Inferior parietal cortex (tissue), 1 donor: ENCODE measurements at regions not wholly inside any gene's neighbourhood (a gene's known extent, or its start where the extent isn't known, plus 50 kb on each side); places are given as distances from the start of the nearest gene placed in this dataset.

Experiments
- DNase-seq: peaks from one replicate; pipeline ENCODE4 v3.0.0-alpha.2; 2016; ENCODE audit errors: extremely low spot score

GRCh38 chr14:42421377-42422078 is 814.9 kb downstream of the LRFN5 start:
- DNase-seq: no peak

GRCh38 chr14:42420071-42420470 is 813.4 kb downstream of the LRFN5 start:
- no peak for DNase-seq

DNA sequence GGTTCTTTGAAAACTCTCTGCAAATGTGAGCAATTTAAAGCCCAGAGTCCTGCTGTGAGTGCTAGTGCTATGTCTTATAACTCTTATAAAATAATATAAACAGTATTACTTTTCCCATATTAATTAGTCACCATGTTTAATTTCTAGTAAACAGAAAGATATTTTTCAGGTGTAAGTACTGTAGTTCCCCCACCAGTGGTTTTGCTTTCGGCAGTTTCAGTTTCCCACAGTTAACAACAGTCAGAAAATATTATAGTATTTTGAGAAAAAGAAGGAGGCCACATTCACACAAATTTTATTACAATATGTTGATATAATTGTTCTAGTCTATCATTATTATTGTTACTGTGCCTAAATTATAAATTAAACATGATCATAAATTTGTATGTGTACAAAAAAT is 800.5 kb downstream of the LRFN5 start:
- no peak for DNase-seq

DNA sequence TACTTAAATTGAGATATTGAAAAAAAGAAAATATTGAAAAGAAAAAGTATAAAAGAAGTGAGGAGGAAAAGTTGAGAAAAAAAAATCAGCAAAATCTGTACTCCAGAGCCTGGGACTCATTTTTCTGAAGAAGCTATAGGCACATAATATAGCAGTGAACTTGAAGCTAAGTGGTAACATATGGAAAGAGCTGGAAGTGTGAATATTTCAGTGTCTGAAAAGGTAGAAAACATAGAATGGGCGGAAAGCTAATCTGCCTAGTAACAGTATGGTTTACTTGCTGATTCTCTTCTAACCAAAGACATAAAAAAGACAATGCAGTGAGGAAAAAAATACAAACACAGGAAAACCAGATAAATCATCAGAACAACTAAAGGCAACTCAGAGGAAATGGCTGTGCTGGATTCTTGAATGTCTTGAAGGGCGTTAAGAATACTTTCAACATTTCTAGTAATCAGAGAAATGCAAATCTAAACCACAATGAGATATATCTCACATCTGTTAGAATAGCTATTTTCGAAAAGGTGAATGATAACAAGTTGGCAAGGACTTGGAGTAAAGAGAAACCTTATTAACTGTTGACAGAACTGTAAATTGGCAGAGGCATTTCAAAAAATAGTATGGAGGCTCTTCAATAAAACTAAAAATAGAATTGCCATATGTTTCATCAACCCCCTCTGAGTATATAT is 784.6 kb downstream of the LRFN5 start:
- peak; percentile 27 for DNase-seq

- DNase-seq: no peak
These were observed 772.2 kb downstream of the LRFN5 start for GRCh38 chr14:42378880-42379279.

DNA sequence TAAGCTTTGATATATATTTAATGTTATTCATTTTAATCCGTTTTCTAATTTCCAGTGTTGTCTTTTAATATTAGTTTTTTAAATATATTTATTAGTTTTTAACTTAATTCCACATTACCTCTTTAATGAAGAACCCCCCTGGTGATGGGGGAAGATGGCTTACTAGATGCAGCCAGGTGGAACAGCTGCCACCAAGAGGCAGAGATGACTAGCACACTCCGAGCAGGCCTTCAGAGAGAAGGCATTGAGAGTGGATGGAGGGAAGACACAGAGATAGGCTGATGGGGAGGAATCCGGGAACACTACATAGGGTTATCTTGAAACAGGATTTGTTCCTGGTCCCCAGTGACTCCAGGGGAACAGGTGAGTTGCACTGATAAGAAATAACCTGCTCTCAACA is 771.6 kb downstream of the LRFN5 start:
- DNase-seq: no peak

GRCh38 chr14:42374332-42374731 is 767.7 kb downstream of the LRFN5 start:
- no peak for DNase-seq

DNA sequence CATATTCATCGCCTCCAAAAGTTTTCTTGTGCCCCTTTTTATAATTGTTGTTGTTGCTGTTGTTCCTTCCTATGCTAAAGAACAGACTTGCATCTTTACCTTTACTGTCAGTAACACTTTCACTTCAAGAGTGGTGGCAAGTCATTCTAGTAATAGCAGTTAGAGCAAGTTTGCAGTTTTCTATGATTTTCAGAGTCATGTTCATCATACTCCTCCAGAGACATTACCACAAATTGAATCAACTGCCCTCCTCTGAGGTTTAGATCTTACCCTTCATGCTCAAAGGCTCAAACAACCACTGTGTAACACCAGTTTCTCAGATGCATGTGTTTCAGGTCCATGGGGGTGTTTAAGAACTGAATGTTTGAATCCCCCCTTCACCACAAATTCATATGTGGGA is 763.4 kb downstream of the LRFN5 start:
- DNase-seq: no peak

- DNase-seq: no peak
These were observed 761.6 kb downstream of the LRFN5 start for GRCh38 chr14:42368234-42368633.

GRCh38 chr14:42353315-42353714 is 746.6 kb downstream of the LRFN5 start:
- DNase-seq: no peak

- no peak for DNase-seq
These were observed 729.2 kb downstream of the LRFN5 start for GRCh38 chr14:42335918-42336317.

- DNase-seq: no peak
These were observed 728.3 kb downstream of the LRFN5 start for GRCh38 chr14:42334931-42335330.

DNA sequence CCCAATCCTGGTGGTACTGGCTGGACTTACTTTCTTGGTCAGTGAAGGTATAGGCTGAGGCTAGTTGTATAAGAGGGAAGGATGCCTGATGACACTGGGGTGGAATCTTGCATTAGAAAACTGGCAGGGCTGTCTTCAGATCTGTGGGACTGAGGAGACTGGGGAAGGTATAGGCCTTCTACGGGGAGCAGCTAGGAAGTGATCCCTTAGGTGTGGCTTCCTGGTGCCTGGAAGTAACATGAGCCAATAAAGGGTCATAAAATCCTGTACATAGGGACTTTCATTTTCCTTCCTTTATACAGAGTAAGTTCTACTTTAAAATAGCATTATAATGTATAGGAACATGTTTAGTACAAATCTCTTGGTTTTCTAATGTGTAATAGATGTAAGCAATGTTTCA is 716.8 kb downstream of the LRFN5 start:
- no peak for DNase-seq

- DNase-seq: no peak
These were observed 716.0 kb downstream of the LRFN5 start for GRCh38 chr14:42322531-42323284.

GRCh38 chr14:42319996-42320395 is 713.3 kb downstream of the LRFN5 start:
- DNase-seq: no peak

DNA sequence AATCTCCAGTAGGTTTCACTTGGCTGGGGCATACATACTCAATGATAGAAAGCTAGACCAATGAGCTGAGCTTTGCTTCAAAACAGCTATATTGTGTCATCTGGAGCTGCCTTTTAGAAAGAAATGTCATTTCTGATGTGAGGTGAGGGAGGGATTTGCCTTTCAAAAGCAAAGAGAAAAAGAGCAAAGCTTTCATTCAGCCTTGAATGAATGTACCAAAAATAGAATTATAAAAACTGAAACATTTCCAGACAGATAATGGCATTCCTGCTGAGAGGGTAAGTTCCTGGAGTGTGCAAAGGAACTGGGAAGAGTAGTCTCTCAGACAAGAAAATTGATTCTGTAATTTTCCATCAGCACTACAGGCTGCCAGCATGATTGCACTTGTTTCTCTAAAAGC is 710.0 kb downstream of the LRFN5 start:
- no peak for DNase-seq

- no peak for DNase-seq
These were observed 705.2 kb downstream of the LRFN5 start for GRCh38 chr14:42311876-42312275.

- DNase-seq: no peak
These were observed 700.7 kb downstream of the LRFN5 start for GRCh38 chr14:42307239-42307825.

DNA sequence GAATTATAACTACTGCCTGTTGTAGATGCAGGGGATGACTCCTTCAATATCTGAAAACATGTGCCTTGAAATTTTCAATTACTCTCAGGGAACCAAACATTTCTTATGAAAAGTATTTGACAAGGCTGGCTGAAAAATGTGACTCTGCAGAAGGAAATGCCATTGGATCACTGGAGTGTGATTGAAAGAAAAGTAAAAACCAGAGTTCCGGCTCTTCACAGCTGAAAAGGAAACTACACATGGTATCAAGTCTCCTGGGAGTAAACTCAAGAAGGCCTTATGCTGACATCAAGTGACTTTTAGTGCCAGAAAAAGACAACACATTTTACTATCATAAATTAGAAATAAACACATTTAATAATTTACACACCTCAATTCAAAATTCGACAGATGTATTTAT is 693.0 kb downstream of the LRFN5 start:
- no peak for DNase-seq

GRCh38 chr14:42293180-42293579 is 686.5 kb downstream of the LRFN5 start:
- DNase-seq: no peak

DNA sequence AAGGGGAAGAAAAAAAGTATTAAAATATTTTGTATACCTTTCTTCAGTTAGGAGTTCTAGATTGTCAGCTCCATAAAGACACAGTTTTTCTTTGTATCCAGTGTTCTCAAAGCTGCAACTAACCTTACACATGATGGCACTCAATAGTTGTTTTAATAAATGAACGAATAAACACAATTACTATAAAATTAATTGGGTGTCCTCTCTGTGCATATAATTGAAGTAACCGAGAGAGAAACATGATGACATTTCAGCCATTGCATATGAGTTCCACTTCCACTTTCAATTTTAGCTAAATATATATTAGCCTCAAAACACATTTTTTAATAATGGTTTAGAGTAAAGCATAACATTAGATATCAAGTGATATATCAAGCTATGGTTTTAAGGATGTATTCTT is 671.2 kb downstream of the LRFN5 start:
- DNase-seq: no peak

DNA sequence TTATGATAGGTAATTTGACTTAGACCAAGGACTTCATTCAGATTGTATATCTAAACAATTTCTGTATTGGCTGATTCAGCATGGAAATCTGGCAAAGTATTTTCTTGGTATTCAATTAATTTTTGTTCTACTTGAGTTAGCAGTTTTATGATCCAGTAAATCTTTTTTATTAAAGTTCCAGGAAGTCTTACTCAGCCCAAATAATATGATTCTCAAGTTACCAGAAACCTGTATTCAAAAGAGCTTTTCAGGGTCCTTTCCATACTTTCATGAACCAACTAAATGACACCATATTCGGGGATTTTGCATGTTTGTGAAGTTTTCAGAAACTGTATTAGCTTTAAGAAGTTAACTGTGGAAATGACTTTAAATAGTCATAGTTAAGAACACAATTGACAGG is 662.6 kb downstream of the LRFN5 start:
- no peak for DNase-seq

- no peak for DNase-seq
These were observed 641.5 kb downstream of the LRFN5 start for GRCh38 chr14:42248131-42248530.
